Kidney tubule cell (primary cell): ENCODE measurements at regions not wholly inside any gene's neighbourhood (a gene's known extent, or its start where the extent isn't known, plus 50 kb on each side); places are given as distances from the start of the nearest gene placed in this dataset.
"Not testable (repeated sequence)": the region's sequence is repeated elsewhere in the genome, so short reads cannot be mapped to it uniquely, and the experiment has no call there.

ENCODE experiments used
- DNase-seq: peaks from one replicate; pipeline ENCODE4 v3.0.0-alpha.2; 2018; ENCODE audit warnings: low spot score

GRCh38 chr3:5476403-5476802, 288.9 kb downstream of the EDEM1 start:
- DNase-seq: no peak

GRCh38 chr3:5479229-5479799, 291.8 kb downstream of the EDEM1 start:
- DNase-seq: peak; percentile 86

- no peak for DNase-seq
Measured at GRCh38 chr3:5480190-5480589, 292.7 kb downstream of the EDEM1 start.

GRCh38 chr3:5485427-5485826, 297.9 kb downstream of the EDEM1 start:
- no peak for DNase-seq

- DNase-seq: no peak
Measured at GRCh38 chr3:5488771-5489170, 301.3 kb downstream of the EDEM1 start.

GRCh38 chr3:5489536-5489935, 302.0 kb downstream of the EDEM1 start:
- DNase-seq: no peak

GRCh38 chr3:5494905-5495519, 307.5 kb downstream of the EDEM1 start:
- DNase-seq: peak; percentile 73

GRCh38 chr3:5497497-5497896, 310.0 kb downstream of the EDEM1 start:
- DNase-seq: no peak

GRCh38 chr3:5498981-5499380, 311.5 kb downstream of the EDEM1 start:
- DNase-seq: no peak

- no peak for DNase-seq
Measured at GRCh38 chr3:5499404-5499803, 311.9 kb downstream of the EDEM1 start.

- no peak for DNase-seq
Measured at GRCh38 chr3:5503136-5503535, 315.6 kb downstream of the EDEM1 start.

GRCh38 chr3:5504135-5504534, 316.6 kb downstream of the EDEM1 start:
- no peak for DNase-seq

GRCh38 chr3:5505163-5505562, 317.7 kb downstream of the EDEM1 start:
- no peak for DNase-seq

GRCh38 chr3:5505997-5506396, 318.5 kb downstream of the EDEM1 start:
- no peak for DNase-seq

GRCh38 chr3:5508860-5509259, 321.4 kb downstream of the EDEM1 start:
- not testable (repeated sequence) for DNase-seq

- no peak for DNase-seq
Measured at GRCh38 chr3:5510300-5510699, 322.8 kb downstream of the EDEM1 start.

GRCh38 chr3:5517921-5518320, 330.4 kb downstream of the EDEM1 start:
- no peak for DNase-seq

GRCh38 chr3:5520237-5520636, 332.7 kb downstream of the EDEM1 start:
- DNase-seq: no peak

- DNase-seq: no peak
Measured at GRCh38 chr3:5523125-5523524, 335.6 kb downstream of the EDEM1 start.

GRCh38 chr3:5531039-5531438, 343.5 kb downstream of the EDEM1 start:
- DNase-seq: no peak

- DNase-seq: no peak
Measured at GRCh38 chr3:5531741-5532290, 344.3 kb downstream of the EDEM1 start.

- no peak for DNase-seq
Measured at GRCh38 chr3:5540532-5540931, 353.0 kb downstream of the EDEM1 start.

GRCh38 chr3:5542472-5542871, 355.0 kb downstream of the EDEM1 start:
- no peak for DNase-seq

GRCh38 chr3:5543047-5543446, 355.5 kb downstream of the EDEM1 start:
- DNase-seq: no peak
